ENCODE measurements at regions not wholly inside any gene's neighbourhood (a gene's known extent, or its start where the extent isn't known, plus 50 kb on each side); places are given as distances from the start of the nearest gene placed in this dataset.

GRCh38 chr10:3366043-3366442 is 193.5 kb upstream of the PITRM1 start:
- Histone ChIP-seq H3K79me2 (ENCODE audit: control insufficient read depth, insufficient read depth, low read length) (no peaks in the 10 kb centered on the region), H3K9me3 (ENCODE audit: control insufficient read depth, insufficient read depth, low read depth, low read length) (no peaks in the 10 kb centered on the region), H3K27me3 (ENCODE audit: control insufficient read depth, insufficient read depth, low read length) (no peaks in the 10 kb centered on the region)

GRCh38 chr10:3365630-3366029 is 193.0 kb upstream of the PITRM1 start:
- no peaks in the 10 kb centered on the region for H3K79me2 ChIP-seq (ENCODE audit: control insufficient read depth, insufficient read depth, low read length)
- TF ChIP-seq EZH2 (IDR thresholded peaks at IDR 0.05; ENCODE audit: low read length, missing control alignments) = no peak
- no peak for TF ChIP-seq CTCF (conservative IDR thresholded peaks at IDR 0.05 in 1 of 2, IDR thresholded peaks at IDR 0.05 in 1 of 2; ENCODE audit: low read depth in 1 of 2, low read length in 2 of 2)
- no peaks in the 10 kb centered on the region for H3K9me3 ChIP-seq (ENCODE audit: control insufficient read depth, insufficient read depth, low read depth, low read length)
- no peak overlapping the region for H3K4me2 ChIP-seq (ENCODE audit: extremely low read depth, insufficient read depth, low read length)
- H3K4me3 ChIP-seq (replicated peaks in 1 of 4; ENCODE audit: control extremely low read depth in 1 of 4, insufficient read depth in 1 of 4, low read depth in 3 of 4, low read length in 4 of 4) = no peak overlapping the region
- no peaks in the 10 kb centered on the region for H3K36me3 ChIP-seq (ENCODE audit: control insufficient read depth, insufficient read depth, low read length)
- no peak overlapping the region for H2AFZ ChIP-seq (ENCODE audit: low read length)
- H3K27me3 ChIP-seq (ENCODE audit: control insufficient read depth, insufficient read depth, low read length) = no peaks in the 10 kb centered on the region
- H4K20me1 ChIP-seq (ENCODE audit: control insufficient read depth, extremely low read depth, insufficient read depth, low read length) = no peaks in the 10 kb centered on the region
- H3K4me1 ChIP-seq (ENCODE audit: control insufficient read depth, extremely low read depth, insufficient read depth, low read length) = no peaks in the 10 kb centered on the region
- DNase-seq (ENCODE audit: low read depth in 2 of 2) = no peak
- H3K27ac ChIP-seq (ENCODE audit: insufficient read depth, low read length) = no peak overlapping the region
- H3K9ac ChIP-seq (ENCODE audit: insufficient read depth, low read length) = no peak overlapping the region

More at GRCh38 chr10:3366043-3366442, 193.5 kb upstream of the PITRM1 start:
- no peaks in the 10 kb centered on the region for H4K20me1 ChIP-seq (ENCODE audit: control insufficient read depth, extremely low read depth, insufficient read depth, low read length)
- TF ChIP-seq CTCF (conservative IDR thresholded peaks at IDR 0.05 in 1 of 2, IDR thresholded peaks at IDR 0.05 in 1 of 2; ENCODE audit: low read depth in 1 of 2, low read length in 2 of 2) = no peak
- no peak for TF ChIP-seq EZH2 (IDR thresholded peaks at IDR 0.05; ENCODE audit: low read length, missing control alignments)
- H3K4me2 ChIP-seq (ENCODE audit: extremely low read depth, insufficient read depth, low read length) = no peak overlapping the region
- DNase-seq (ENCODE audit: low read depth in 2 of 2) = no peak
- no peaks in the 10 kb centered on the region for H3K4me1 ChIP-seq (ENCODE audit: control insufficient read depth, extremely low read depth, insufficient read depth, low read length)
- no peak overlapping the region for H3K4me3 ChIP-seq (replicated peaks in 1 of 4; ENCODE audit: control extremely low read depth in 1 of 4, insufficient read depth in 1 of 4, low read depth in 3 of 4, low read length in 4 of 4)
- H3K27ac ChIP-seq (ENCODE audit: insufficient read depth, low read length) = no peak overlapping the region
- H2AFZ ChIP-seq (ENCODE audit: low read length) = no peak overlapping the region
- H3K36me3 ChIP-seq (ENCODE audit: control insufficient read depth, insufficient read depth, low read length) = no peaks in the 10 kb centered on the region
- no peak overlapping the region for H3K9ac ChIP-seq (ENCODE audit: insufficient read depth, low read length)

GRCh38 chr10:3364768-3365480 is 192.3 kb upstream of the PITRM1 start:
- Histone ChIP-seq H3K36me3 (ENCODE audit: control insufficient read depth, insufficient read depth, low read length) (no peaks in the 10 kb centered on the region), H4K20me1 (ENCODE audit: control insufficient read depth, extremely low read depth, insufficient read depth, low read length) (no peaks in the 10 kb centered on the region), H3K4me1 (ENCODE audit: control insufficient read depth, extremely low read depth, insufficient read depth, low read length) (no peaks in the 10 kb centered on the region), H3K27ac (ENCODE audit: insufficient read depth, low read length) (no peak overlapping the region), H2AFZ (ENCODE audit: low read length) (no peak overlapping the region), H3K4me2 (ENCODE audit: extremely low read depth, insufficient read depth, low read length) (no peak overlapping the region), H3K27me3 (ENCODE audit: control insufficient read depth, insufficient read depth, low read length) (no peaks in the 10 kb centered on the region), H3K9me3 (ENCODE audit: control insufficient read depth, insufficient read depth, low read depth, low read length) (no peaks in the 10 kb centered on the region), H3K79me2 (ENCODE audit: control insufficient read depth, insufficient read depth, low read length) (no peaks in the 10 kb centered on the region), H3K4me3 (replicated peaks in 1 of 4; ENCODE audit: control extremely low read depth in 1 of 4, insufficient read depth in 1 of 4, low read depth in 3 of 4, low read length in 4 of 4) (no peak overlapping the region), H3K9ac (ENCODE audit: insufficient read depth, low read length) (no peak overlapping the region)
- DNase-seq (ENCODE audit: low read depth in 2 of 2) = no peak
- no peak for TF ChIP-seq CTCF (conservative IDR thresholded peaks at IDR 0.05 in 1 of 2, IDR thresholded peaks at IDR 0.05 in 1 of 2; ENCODE audit: low read depth in 1 of 2, low read length in 2 of 2)
- TF ChIP-seq EZH2 (IDR thresholded peaks at IDR 0.05; ENCODE audit: low read length, missing control alignments) = no peak
